Femur (tissue), 1 donor: ENCODE measurements at regions not wholly inside any gene's neighbourhood (a gene's known extent, or its start where the extent isn't known, plus 50 kb on each side); places are given as distances from the start of the nearest gene placed in this dataset.
"Not testable (repeated sequence)": the region's sequence is repeated elsewhere in the genome, so short reads cannot be mapped to it uniquely, and the experiment has no call there.

ENCODE experiments used
- DNase-seq: peaks from one replicate; pipeline ENCODE4 v3.0.0-alpha.2; 2017

DNA sequence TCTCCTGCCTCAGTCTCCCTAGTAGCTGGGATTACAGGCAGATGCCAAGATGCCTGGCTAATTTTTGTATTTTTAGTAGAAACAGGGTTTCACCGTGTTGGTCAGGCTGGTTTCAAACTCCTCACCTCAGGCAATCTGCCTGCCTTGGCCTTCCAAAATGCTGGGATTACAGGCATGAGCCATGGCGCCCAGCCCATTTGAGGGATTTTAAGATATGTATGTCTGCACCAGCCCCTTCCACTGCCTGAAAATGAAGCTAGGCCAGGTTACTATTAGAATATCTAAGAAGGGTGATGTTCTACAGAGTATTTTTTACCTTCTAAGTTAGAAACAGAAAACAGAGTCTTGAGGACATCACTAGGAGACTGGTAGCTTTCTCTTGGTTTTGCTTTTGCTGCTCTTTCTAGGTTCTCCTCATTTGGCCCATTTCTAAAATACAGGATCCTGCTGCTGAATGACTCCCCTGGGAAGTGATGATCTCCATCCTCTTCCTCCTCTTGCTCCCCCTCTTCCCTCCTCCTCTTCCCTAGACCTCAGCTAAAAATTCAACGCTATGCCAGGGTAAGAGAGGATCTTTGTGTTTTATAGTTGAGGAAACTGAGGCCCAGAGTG, 118.5 kb downstream of the MYCN start:
- DNase-seq: no peak

DNA sequence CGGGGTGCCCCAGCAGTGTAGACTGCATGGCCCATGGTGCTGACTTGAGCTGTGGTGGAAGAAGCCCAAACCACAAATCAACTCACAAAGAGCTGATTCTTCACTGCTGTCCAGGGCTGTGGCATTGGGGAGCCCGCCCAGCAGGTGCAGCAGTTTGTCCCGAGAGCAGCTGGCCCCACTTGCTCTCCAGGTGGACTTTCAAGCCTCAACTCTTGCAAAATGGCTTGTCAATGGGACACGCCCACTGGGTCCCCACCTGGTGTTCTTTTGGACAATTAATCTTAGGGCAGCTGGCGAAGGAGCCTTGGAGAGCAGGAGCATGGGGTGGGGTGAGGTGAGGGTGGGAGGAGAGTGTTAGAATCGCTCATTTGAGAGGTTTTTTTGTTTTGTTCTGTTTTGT, 117.9 kb downstream of the MYCN start:
- DNase-seq: no peak

DNA sequence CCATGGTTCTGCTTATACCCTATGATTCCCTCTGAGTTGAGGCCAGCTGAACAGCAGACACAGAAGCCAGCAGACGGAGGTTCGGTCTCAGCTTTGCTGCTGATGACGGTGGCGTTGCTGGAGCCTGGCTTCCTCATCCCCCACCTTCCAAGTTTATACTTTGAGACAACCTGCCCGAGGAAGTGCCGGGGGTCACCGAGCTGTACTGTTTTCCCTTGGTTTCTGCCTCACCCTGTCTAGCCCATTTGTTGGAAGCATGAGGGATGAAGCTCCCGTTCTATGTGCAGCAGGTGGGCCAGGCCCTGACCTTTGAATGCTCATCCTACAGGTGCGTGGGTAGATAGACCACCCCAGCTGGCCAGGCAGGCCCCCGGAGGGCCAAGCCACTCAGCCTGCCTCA, 117.3 kb downstream of the MYCN start:
- no peak for DNase-seq

DNA sequence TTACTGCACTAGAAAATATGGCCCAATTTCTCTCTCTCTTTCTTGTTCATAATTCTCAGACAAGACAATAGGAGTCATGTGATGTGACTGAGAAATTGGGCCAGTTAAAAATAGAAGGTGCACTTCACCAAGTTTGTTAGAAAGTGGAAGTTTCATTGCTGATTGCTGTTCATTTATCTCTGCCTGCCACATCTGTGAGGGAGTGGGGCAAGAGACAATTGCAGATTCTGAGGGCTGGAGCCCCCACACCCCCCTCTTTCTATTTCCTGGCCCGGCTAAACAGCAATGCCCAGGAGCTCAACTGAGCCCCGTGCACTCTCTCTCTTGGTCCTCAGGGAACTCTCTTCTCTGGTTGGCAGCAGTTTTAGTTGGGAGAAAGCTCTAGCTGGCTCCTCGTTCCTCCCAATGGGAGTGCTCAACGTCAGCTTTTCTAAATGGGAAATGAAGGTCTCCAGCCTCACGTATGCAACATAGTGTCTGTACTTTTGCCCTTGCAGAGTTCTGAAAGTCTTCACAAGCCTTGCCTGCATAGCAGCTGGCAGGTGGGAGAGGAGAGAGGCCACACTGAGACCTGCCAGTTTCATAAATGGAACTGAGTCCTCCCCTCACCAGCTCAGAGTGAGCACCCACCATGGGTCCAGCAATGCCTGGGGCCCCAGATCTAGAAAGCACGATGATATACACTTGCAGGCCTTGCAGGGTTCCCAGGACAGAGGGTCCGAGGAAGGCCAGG, 115.7 kb downstream of the MYCN start:
- DNase-seq: no peak

DNA sequence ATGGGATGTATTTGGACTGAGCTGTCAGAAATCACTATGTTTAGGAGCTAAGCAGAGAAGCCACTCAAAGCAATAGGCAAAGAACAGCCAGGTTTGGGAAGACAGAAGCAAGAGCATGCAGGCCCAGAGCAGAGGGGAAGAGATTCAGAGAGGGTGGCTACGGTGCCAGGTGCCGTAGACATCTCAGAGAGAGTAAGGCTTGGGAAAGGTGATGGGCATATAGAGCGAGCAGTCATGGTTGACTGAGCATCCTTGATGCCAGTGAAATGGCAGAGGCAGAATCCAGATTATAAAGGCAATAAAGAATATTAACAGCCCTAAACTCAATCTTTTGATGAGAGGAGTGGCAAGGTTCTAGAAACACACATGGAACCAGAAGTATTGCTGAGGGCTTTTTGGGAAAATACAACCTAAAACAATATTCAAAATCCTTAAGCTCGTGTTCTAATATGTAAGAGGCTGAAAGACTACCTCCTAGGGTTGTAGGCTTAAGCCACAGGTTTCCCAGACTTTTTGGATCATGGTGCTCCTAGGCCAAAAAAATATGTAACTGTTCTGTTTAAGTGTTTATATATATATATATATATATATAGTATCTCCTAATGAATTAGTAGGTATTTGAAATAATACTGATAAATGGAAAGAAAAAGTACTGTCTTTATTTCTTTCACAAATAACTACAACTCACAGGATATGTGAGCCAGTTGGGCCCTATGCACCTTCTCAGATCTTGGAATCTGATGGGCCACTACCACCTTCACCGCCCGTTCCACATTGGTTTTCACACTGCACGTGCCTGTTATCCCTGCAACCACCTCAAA, 113.3 kb downstream of the MYCN start:
- DNase-seq: no peak

DNA sequence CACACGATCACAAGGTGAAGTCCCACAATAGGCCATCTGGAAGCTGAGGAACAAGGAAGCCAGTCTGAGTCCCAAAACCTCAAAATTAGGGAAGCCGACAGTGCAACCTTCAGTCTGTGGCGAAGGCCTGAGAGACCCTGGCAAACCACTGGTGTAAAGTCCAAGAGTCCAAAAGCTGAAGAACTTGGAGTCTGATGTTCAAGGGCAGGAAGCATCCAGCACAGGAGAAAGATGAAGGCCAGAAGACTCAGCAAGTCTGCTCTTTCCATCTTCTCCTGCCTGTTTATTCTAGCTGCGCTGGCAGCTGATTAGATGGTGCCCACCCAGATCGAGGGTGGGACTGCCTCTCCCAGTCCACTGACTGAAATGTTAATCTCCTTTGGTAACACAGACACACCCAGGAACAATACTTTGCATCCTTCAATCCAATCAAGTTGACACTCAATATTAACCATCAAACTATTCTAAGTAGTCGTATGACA, 112.3 kb downstream of the MYCN start:
- not testable (repeated sequence) for DNase-seq

DNA sequence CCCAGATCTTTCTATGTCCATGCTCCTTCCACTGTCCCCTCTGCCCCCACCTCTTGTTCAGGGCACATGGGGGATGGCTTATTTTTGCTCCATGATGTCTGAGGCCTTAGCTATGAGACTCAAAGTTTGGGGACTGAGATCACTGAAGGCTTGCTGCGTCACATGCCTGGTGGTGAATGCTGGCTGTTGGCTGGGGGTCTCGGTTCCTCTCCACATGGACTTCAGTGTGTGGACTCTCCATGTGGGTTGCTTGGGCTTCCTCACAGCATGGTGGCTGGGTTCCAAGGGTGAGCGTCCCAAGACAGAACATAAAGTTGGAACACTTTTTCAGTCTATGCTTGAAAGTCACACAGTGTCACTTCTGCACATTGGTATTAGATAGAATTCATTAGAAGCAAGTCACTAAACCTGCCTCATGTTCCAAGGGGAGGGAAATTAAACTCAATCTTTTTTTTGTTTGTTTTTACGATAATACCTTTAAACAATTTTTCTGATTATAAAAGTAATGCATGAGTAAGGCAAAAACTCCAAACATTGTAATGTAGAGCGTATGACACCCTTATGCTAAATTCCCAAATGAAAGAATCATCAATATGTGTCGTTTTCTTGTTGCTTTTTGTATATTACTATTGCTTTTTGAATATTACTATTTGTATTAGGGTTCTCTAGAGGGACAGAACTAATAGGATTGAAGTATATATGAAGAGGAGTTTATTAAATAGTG, 111.7 kb downstream of the MYCN start:
- DNase-seq: no peak

DNA sequence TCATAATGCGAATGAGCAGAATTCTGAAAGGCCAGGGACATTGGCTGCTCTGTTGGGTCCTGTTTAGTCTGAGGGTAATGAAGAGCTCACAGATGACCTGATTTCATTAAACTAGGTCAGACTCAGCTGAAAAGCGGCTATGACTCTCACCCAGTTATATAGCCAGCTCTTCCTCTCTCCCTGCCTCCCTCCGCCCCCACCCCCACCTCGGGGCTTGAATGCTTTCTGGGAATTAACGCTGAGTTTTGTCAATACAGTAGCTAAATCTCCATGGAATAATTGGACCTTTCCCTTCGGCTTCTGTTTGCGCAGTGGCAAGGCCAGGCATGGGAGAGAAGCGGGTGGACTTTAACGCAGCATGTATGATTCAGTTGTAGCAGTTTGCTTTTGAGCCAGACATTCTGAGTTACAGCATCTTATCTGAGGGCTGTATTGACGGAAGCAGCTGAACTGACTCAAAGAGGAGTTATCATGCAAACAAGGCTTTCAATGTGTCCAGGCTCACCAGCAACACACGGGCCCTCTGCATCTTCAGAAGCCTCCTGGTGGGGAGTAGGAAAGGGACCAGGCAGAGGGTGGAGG, 110.6 kb downstream of the MYCN start:
- no peak for DNase-seq

DNA sequence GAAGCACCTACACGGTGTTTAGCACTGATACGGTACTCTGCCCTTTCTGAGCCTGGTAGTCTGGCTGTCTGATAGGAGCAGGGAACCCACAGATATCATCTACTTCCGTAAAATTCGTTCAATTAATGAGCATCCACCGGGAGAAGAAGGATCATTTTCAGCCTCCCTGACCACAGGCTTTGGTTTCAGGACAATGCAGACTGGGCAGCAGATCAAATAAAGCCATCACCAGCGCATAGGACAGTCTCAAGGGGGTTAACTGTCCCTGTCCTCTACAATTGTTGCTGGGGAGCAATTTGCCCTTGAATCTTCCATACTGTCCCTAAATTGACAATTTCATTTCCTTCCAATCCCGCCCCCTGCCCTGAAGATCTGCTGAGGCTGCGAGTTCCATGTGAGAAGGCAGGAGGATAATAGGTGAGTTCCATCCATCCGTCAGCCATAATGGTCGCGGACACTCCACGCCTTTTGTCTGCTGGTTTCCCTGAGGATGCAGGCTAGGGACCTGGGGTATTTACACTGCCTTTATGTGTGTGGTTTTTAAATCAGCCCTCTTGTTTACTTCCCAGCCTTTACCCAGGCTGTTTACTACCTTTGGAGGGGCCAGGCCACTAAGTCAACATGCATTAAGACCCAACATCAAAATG, 110.0 kb downstream of the MYCN start:
- no peak for DNase-seq

DNA sequence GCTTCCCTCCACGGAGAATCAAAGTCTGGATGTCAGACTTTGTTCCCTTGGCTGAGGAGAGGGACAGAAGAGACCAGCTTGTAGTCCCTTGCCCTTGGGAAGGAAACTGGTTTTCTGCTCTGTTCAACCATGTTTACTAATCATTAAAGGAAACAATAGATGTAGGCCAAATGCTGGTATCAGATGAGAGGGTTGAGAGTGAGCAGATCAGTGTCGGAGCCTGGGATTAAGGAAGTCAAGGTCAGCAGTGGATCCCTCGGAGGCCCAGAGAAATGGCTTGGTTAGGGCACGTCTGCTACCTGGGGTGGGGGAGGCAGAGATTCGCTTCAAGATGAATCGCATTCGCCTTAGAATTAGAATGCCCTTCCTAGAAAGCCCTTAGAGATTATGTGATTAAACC, 109.1 kb downstream of the MYCN start:
- DNase-seq: no peak

DNA sequence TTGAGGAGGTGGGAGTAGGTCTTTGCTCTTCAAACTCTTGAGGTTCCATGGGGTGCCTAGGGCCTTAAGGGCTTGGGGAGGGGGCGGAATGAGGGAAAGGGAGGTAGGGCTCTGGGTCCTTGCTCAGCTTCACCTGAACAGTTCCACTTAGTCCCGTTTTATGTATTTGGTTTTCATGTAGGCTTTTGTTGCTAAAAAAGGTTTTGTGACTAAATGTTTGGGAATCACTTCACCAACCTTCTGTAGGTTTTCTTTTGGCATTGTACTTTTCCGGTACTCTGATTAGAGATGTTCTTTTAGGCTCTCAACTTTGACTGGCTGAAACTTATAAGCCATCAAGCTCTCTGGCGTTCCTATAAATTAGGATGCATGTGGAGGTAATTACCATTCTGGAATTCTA, 108.1 kb downstream of the MYCN start:
- DNase-seq: no peak

DNA sequence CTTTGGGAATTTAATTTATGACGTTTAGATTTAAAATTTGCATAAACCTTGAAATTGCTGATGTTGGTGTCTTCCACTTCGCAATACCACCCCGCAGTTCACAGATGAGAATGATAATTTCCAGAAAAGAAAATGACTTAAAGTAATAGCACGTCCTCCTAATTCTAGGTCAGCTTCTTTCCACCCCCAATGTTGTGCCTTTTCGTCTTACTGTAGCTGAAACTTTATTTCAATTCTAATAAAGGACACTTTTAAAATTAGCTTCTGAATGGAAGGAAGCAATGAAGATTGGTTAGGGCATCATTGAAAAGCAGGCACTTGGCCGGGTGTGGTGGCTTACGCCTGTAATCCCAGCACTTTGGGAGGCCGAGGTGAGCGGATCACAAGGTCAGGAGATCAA, 107.4 kb downstream of the MYCN start:
- DNase-seq: no peak

DNA sequence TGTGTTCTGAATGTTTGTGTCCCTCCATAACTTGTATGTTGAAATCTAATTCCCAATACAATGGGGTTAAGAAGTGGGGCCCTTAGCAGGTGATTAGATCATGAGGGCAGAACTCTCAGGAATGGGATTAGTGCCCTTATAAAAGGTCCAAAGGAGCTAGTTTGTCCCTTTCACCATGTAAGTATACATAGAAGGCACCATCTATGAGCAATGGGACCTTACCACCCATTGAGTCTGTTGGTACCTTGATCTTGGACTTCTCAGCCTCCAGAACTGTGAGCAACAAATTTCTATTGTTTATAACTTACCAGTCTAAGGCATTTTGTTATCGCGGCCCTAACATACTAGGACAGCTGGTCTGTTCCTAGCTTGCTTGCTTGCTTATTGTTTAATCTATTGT, 106.3 kb downstream of the MYCN start:
- DNase-seq: no peak

DNA sequence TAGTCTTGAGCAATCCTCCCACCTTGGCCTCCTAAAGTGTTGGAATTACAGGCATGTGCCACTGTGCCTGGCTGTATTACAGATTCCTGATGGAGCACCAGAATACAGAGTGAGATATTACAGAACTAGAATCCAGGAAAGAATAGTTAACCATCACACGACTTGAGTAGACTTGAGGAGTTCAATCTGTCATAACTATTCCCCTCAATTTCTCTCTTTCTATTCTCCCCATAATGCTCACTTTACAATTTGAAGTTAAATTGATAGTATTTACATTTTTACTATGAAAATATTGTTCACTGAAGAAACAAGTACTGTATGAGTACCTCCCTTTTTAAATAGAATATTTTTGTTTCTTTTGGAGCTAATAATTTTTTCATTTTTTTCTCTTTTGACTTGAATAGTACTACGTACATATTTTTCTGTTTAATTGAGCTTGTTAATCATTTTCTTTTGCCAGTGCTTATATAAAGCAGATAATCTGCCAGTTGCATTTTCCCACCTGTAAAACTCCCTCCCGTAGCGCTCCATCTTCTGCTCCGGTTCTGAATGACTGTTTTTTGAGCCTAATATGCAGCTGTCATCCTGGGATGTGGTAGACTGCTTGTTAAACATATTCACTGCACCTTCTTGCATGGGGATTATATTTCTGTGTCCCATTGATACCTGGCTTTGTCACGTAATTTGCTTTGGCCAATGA, 105.5 kb downstream of the MYCN start:
- no peak for DNase-seq

DNA sequence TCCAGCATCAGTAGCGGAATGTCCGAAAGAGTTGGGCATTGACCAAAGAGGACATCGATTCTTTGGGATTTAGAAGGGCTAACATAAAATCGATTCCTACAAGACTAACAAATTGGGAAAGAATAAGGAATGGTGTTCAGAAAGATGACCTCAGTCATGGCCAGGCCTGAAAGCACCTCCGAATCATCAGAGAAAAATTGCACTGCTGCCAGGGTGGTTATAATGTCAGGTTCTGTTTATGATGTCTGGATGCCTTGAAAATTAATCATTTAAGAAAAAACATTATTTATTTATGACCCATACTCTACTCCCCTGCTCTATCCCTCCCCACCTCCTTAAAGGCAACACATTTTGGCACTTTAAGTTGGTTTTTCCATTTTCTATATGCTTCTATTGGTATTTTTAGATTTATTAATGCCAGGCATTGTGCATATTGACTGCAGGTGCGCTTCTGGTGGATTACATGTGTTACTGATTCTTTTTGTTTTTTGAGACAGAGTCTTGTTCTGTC, 104.7 kb downstream of the MYCN start:
- no peak for DNase-seq

DNA sequence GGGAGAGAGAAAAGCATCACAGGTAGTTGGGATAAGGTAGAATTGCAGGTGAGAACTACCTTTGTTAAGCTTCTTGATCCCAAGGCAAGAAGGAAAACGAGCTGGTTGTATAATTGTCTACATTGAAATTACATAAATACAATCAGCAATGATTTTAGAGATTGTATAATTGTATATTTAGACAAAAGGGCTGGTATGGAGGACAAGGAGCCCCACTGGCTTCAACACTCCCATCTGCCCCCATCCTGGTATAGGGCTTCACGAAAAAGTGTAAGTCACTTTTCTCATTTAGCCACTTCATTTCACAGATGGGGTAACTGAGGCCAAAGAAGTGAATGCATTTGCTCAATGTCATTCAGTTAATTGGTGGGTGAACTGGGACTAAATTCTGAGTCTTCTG, 103.3 kb downstream of the MYCN start:
- DNase-seq: no peak

DNA sequence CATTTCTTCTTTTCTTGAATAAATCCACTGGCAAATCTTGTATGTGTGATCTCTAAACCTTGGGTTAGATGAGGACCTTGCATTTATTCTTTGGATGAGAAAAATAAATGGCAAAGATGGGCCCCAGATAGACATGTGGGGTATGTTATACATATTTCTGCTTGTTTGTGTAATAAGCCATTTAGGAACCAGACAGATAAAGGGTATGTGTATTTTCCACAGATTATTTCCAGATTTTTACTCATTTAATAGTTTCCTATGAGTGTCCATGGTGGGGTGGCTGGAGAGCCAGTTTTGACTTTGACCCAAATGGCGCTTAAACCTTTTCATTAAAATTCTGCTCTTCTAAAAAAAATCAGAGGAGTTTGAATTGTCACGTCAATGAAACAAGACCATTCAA, 102.8 kb downstream of the MYCN start:
- DNase-seq: no peak

DNA sequence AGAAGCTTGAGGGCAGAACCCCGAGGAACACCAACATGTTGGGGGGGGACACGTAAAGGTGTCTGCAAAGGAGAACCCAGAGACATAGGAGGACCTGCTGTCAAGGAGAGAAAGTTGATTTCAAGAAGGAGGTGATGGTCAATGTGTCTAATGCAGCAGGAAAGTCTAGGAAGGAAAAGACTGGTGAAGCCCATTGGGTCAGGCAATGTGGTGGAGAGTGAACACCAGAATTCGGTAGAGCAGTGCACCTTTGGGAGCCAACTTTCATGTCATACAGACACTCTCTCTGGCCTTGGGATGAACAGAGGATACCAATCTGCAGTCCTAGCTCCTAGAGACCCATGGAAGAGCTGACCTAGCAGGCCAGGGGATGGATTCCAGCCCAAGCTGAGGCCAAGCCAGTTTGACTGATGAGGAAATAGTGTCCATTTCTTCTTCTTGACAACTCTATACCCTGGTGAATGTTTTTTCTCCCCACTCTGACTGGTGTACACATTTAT, 101.9 kb downstream of the MYCN start:
- DNase-seq: no peak

DNA sequence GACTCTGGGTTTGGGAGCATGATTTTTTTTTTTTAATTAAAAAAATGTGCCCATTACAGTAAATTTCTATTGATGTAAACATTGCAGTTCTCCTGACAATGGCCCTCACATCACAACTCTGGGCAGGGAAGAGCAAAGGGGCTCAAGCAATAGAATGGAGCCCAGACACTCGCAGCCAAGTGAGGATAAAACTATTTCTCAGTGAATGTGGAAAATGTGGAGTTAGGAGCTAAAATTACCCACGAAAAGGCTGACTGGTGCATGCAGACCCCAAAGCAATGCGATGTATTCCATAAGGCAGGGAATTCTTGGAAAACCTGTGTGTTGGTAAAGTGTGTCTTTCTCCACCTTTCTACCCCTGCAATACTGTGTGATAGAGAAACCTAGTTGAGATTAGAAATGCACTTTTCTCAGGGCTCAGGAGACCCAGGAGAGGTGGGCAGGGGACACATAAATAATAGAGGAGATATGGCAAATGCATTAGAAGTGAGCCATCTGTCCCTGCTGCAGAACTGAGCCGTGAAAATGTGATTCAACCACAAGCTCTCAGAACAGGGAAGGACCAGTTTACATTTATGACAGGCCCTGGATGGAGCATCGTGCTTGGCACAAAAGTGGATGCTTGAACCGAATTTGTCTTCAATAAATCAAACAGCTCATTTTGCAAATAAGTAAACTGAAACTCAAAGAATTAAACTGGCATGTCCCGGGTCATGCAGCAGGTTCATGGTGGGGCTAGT, 100.1 kb downstream of the MYCN start:
- no peak for DNase-seq

DNA sequence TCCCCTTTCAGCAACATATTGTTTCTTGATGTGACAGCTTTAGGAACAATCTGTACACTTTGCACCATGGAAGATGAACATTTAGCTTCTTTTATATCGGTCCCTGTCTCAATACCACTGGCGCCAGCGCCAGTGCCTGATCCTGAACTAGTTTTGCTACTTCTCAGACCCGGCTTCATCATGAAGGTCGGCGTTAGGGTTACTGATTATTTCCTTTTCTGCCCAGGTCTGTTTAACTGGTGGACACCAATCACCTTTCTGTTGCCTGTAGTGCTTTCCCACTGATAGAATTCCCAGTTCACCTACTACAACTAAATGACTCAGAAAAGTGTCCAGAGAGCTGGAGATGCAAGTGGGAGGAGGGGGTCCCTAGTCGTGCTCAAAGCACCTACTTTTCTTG, 99.5 kb downstream of the MYCN start:
- no peak for DNase-seq

DNA sequence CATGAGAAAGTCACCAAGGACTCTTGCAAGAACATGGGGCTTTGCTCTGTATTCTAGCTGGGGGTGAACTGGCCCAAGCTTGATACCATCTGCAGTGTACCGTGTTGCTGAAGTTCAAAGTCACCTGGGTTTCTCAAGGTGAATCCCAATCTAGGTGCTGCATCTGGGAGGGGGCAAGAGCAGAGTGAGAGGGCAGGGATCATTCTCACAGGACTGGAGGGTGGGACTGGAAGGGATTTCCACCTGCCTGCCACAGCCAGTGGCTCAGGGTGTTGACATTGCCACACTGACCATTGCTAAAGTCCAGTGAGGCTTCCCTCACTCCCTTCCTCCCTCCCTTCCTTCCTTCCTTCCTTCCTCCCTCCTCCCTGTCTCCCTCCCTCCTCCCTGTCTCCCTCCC, 98.7 kb downstream of the MYCN start:
- no peak for DNase-seq
